ENCODE measurements at regions not wholly inside any gene's neighbourhood (a gene's known extent, or its start where the extent isn't known, plus 50 kb on each side); places are given as distances from the start of the nearest gene placed in this dataset.

- TF ChIP-seq CTCF (IDR thresholded peaks at IDR 0.05), result no peak
- TF ChIP-seq POLR2A (IDR thresholded peaks at IDR 0.05), result no peak
Observed at GRCh38 chr20:50335866-50336265, 145.2 kb downstream of the CEBPB start.

Data from lower leg skin (tissue), 3 donors.